ENCODE measurements at regions not wholly inside any gene's neighbourhood (a gene's known extent, or its start where the extent isn't known, plus 50 kb on each side); places are given as distances from the start of the nearest gene placed in this dataset.
"Not testable (repeated sequence)": the region's sequence is repeated elsewhere in the genome, so short reads cannot be mapped to it uniquely, and the experiment has no call there.

DNA sequence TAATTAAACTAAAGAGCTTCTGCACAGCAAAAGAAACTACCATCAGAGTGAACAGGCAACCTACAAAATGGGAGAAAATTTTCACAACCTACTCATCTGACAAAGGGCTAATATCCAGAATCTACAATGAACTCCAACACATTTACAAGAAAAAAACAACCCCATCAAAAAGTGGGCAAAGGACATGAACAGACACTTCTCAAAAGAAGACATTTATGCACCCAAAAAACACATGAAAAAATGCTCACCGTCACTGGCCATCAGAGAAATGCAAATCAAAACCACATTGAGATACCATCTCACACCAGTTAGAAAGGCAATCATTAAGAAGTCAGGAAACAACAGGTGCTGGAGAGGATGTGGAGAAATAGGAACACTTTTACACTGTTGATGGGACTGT lies 247.6 kb downstream of the FZD1 start:
- BruUV-seq (replicated peaks); DNase-seq (ENCODE audit: extremely low read depth in 1 of 4, low spot score in 3 of 4); H3K36me3 ChIP-seq (ENCODE audit: control insufficient read depth, insufficient read depth, low read length); H3K79me2 ChIP-seq (ENCODE audit: control insufficient read depth, insufficient read depth, low read length); H3K27ac ChIP-seq (ENCODE audit: extremely low read depth, low read depth, low read length); H3K27me3 ChIP-seq (ENCODE audit: control insufficient read depth in 2 of 2, insufficient read depth in 2 of 2, low read length in 2 of 2); H3K4me2 ChIP-seq (ENCODE audit: insufficient read depth, low read length); H2AFZ ChIP-seq (ENCODE audit: low read depth, low read length); POLR2A ChIA-PET; CTCF ChIA-PET (ENCODE audit: low intra/inter-chr PET ratio); H4K20me1 ChIP-seq (replicated peaks; ENCODE audit: control insufficient read depth, insufficient read depth, low read length); intact Hi-C loops (cut with micrococcal nuclease); in situ Hi-C loops (cut with MboI); H3K4me3 ChIP-seq; ATAC-seq; H3K4me1 ChIP-seq (replicated peaks in 1 of 2; ENCODE audit: control insufficient read depth in 2 of 2, insufficient read depth in 2 of 2, low read length in 2 of 2); H3K9ac ChIP-seq (ENCODE audit: insufficient read depth in 1 of 2, low read depth in 2 of 2, low read length in 2 of 2); H3K9me3 ChIP-seq (replicated peaks; ENCODE audit: control insufficient read depth, insufficient read depth, low read depth, low read length); H3K9me1 ChIP-seq (ENCODE audit: control insufficient read depth, insufficient read depth, low read length); FAIRE-seq: not testable (repeated sequence)
- TF ChIP-seq, protein P1, sequence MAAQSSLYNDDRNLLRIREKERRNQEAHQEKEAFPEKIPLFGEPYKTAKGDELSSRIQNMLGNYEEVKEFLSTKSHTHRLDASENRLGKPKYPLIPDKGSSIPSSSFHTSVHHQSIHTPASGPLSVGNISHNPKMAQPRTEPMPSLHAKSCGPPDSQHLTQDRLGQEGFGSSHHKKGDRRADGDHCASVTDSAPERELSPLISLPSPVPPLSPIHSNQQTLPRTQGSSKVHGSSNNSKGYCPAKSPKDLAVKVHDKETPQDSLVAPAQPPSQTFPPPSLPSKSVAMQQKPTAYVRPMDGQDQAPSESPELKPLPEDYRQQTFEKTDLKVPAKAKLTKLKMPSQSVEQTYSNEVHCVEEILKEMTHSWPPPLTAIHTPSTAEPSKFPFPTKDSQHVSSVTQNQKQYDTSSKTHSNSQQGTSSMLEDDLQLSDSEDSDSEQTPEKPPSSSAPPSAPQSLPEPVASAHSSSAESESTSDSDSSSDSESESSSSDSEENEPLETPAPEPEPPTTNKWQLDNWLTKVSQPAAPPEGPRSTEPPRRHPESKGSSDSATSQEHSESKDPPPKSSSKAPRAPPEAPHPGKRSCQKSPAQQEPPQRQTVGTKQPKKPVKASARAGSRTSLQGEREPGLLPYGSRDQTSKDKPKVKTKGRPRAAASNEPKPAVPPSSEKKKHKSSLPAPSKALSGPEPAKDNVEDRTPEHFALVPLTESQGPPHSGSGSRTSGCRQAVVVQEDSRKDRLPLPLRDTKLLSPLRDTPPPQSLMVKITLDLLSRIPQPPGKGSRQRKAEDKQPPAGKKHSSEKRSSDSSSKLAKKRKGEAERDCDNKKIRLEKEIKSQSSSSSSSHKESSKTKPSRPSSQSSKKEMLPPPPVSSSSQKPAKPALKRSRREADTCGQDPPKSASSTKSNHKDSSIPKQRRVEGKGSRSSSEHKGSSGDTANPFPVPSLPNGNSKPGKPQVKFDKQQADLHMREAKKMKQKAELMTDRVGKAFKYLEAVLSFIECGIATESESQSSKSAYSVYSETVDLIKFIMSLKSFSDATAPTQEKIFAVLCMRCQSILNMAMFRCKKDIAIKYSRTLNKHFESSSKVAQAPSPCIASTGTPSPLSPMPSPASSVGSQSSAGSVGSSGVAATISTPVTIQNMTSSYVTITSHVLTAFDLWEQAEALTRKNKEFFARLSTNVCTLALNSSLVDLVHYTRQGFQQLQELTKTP (IDR thresholded peaks at IDR 0.05; ENCODE audit: low read depth in 1 of 2, partially characterized antibody in 2 of 2): peak in 1 of 2 experiments; percentile 98
- no CpG with 5 or more reads among the region's 1 CpG for WGBS (ENCODE audit: insufficient coverage, low coverage, missing lambda C conversion rate)

DNA sequence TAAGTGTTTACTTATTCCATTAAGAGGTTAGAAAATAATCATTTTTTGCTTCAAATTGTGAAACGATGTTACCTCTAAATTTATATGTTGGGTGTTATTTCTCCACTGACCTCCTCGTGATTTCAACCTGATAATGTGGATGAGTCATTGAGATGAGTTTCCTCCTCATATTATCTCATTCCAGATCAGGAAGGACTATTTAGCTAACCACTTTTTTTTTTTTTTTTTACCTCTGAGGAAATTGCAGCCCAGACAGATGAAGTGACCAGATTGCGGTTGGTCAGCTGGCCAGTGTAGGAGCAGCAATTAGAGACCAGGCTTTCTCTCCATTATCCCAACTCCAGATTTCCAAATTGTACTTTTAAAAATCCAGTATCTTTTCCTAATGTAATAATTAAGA lies 248.7 kb downstream of the FZD1 start:
- DNase-seq (ENCODE audit: extremely low read depth in 1 of 4, low spot score in 3 of 4) (peak in 1 of 4 experiments; percentile 23), FAIRE-seq (no peak), ATAC-seq (no peak)
- H3K36me3 ChIP-seq (ENCODE audit: control insufficient read depth, insufficient read depth, low read length): no peaks in the 10 kb centered on the region
- no peak overlapping the region for H3K27ac ChIP-seq (ENCODE audit: extremely low read depth, low read depth, low read length)
- H3K79me2 ChIP-seq (ENCODE audit: control insufficient read depth, insufficient read depth, low read length): no peaks in the 10 kb centered on the region
- H3K4me3 ChIP-seq: no peak overlapping the region
- no TSS peak for BruUV-seq (replicated peaks)
- H3K4me1 ChIP-seq (replicated peaks in 1 of 2; ENCODE audit: control insufficient read depth in 2 of 2, insufficient read depth in 2 of 2, low read length in 2 of 2): no peaks in the 10 kb centered on the region
- H3K4me2 ChIP-seq (ENCODE audit: insufficient read depth, low read length): no peak overlapping the region
- WGBS (ENCODE audit: insufficient coverage, low coverage, missing lambda C conversion rate): 5% methylated on average over 3 of the region's 3 CpGs
- H4K20me1 ChIP-seq (replicated peaks; ENCODE audit: control insufficient read depth, insufficient read depth, low read length): no peaks in the 10 kb centered on the region
- intact Hi-C loops (cut with micrococcal nuclease): no loop called here
- in situ Hi-C loops (cut with MboI): no loop called here
- H3K9me1 ChIP-seq (ENCODE audit: control insufficient read depth, insufficient read depth, low read length): no peaks in the 10 kb centered on the region
- H2AFZ ChIP-seq (ENCODE audit: low read depth, low read length): no peak overlapping the region
- no peak overlapping the region for H3K9ac ChIP-seq (ENCODE audit: insufficient read depth in 1 of 2, low read depth in 2 of 2, low read length in 2 of 2)
- ChIA-PET POLR2A (interaction anchor here (0.6 kb wide), 1 partner anchor 140 kb away, joined by 4 read pairs; no protein-coding TSS in a partner anchor), CTCF (ENCODE audit: low intra/inter-chr PET ratio) (no interaction called here)
- no peaks in the 10 kb centered on the region for H3K27me3 ChIP-seq (ENCODE audit: control insufficient read depth in 2 of 2, insufficient read depth in 2 of 2, low read length in 2 of 2)
- H3K9me3 ChIP-seq (replicated peaks; ENCODE audit: control insufficient read depth, insufficient read depth, low read depth, low read length): no peaks in the 10 kb centered on the region
- TF ChIP-seq CBX8 (IDR thresholded peaks at IDR 0.05; ENCODE audit: borderline replicate concordance, extremely low read depth, low read depth, low read length, poor library complexity, severe bottlenecking) (no peak), FOSL1 (tag; conservative IDR thresholded peaks at IDR 0.05) (peak; percentile 91)
- TF ChIP-seq, protein P1 (IDR thresholded peaks at IDR 0.05; ENCODE audit: low read depth in 1 of 2, partially characterized antibody in 2 of 2): peak in 1 of 2 experiments; percentile 73
